H1 (cell line): ENCODE measurements at regions not wholly inside any gene's neighbourhood (a gene's known extent, or its start where the extent isn't known, plus 50 kb on each side); places are given as distances from the start of the nearest gene placed in this dataset.

ENCODE experiments used
- CTCF ChIA-PET: fragments of 300-600 bp; sonication (Branson Sonifier 250); formaldehyde crosslinking; loops from one replicate; lab custom pipeline; 2021; ENCODE audit not compliant: partially characterized antibody; lab: Charles Lee
- POLR2A ChIA-PET: fragments of 300-600 bp; sonication (Branson Sonifier 250); formaldehyde crosslinking; loops from one replicate; lab custom pipeline; 2021; ENCODE audit warnings: inconsistent platforms; ENCODE audit not compliant: partially characterized antibody; lab: Charles Lee
- DNase-seq, 2 experiments: peaks; one replicate each; pipeline versions ENCODE4 v3.0.0 to v3.0.0-alpha.2; 2010 to 2022; ENCODE audit warnings: low spot score in 2 of 2, low read depth in 1 of 2, mixed read lengths in 1 of 2
- FAIRE-seq: peaks from 2 replicates; lab custom pipeline; 2011; peaks lifted over from hg19 to GRCh38; lab: Jason Lieb, UNC
- H2AFZ ChIP-seq: 2 replicates; pipeline ENCODE4 v1.8.1; 2012; ENCODE audit warnings: low read length, inconsistent platforms
- H2AK5ac ChIP-seq: 2 replicates; pipeline ENCODE4 v1.6.1; 2013; ENCODE audit warnings: low read depth, low read length
- H2BK120ac ChIP-seq: replicated peaks from 2 replicates; pipeline ENCODE3; 2013; ENCODE audit warnings: low read depth, low read length, inconsistent platforms
- H2BK12ac ChIP-seq: 2 replicates; pipeline ENCODE4 v1.6.1; 2013; ENCODE audit warnings: low read depth, low read length
- H2BK15ac ChIP-seq: 2 replicates; pipeline ENCODE4 v1.6.1; 2013; ENCODE audit warnings: low read length
- H2BK20ac ChIP-seq: 2 replicates; pipeline ENCODE4 v1.6.1; 2013; ENCODE audit warnings: low read length
- H2BK5ac ChIP-seq: 2 replicates; pipeline ENCODE4 v1.6.1; 2013; ENCODE audit warnings: low read depth, low read length
- H3K14ac ChIP-seq: 2 replicates; pipeline ENCODE4 v1.6.1; 2013; ENCODE audit warnings: inconsistent platforms; ENCODE audit not compliant: insufficient read length
- H3K18ac ChIP-seq: 2 replicates; pipeline ENCODE4 v1.6.1; 2013; ENCODE audit warnings: low read length; ENCODE audit errors: extremely low read depth
- H3K23ac ChIP-seq: 2 replicates; pipeline ENCODE4 v1.6.1; 2013; ENCODE audit warnings: inconsistent platforms; ENCODE audit not compliant: insufficient read length
- H3K23me2 ChIP-seq: 2 replicates; pipeline ENCODE4 v1.6.1; 2013; ENCODE audit warnings: low read depth, low read length
- H3K27ac ChIP-seq: 2 replicates; pipeline ENCODE4 v1.6.1; 2011; ENCODE audit warnings: low read depth, low read length, inconsistent platforms
- H3K27me3 ChIP-seq, 4 experiments: replicated peaks in 1 of 4; 1 replicate in 1 of 4; 2 replicates in 3 of 4; pipeline versions ENCODE4 v1.6.1 to v1.8.1; 2011 to 2013; ENCODE audit warnings: low read length in 3 of 4, mild to moderate bottlenecking in 3 of 4, inconsistent platforms in 2 of 4, mixed read lengths in 2 of 4, moderate library complexity in 1 of 4; ENCODE audit not compliant: control insufficient read depth in 3 of 4, insufficient read depth in 3 of 4; ENCODE audit errors: extremely low read depth in 1 of 4
- H3K36me3 ChIP-seq, 4 experiments: 2 replicates each; pipeline versions ENCODE4 v1.6.1 to v1.8.1; 2011 to 2013; ENCODE audit warnings: mild to moderate bottlenecking in 4 of 4, low read length in 3 of 4, moderate library complexity in 2 of 4, control low read depth in 1 of 4, inconsistent platforms in 1 of 4; ENCODE audit not compliant: insufficient read depth in 4 of 4, control insufficient read depth in 2 of 4
- H3K4ac ChIP-seq: replicated peaks from 2 replicates; pipeline ENCODE3; 2013; ENCODE audit warnings: low read length, low read depth, mixed read lengths, inconsistent platforms; ENCODE audit not compliant: insufficient read length
- H3K4me1 ChIP-seq, 4 experiments: replicated peaks in 1 of 4; 1 replicate in 1 of 4; 2 replicates in 3 of 4; pipeline versions ENCODE4 v1.6.1 to v1.8.1; 2011 to 2013; ENCODE audit warnings: low read length in 3 of 4, inconsistent platforms in 2 of 4, mixed read lengths in 1 of 4; ENCODE audit not compliant: insufficient read depth in 4 of 4, control insufficient read depth in 3 of 4
- H3K4me2 ChIP-seq, 2 experiments: 2 replicates each; pipeline versions ENCODE4 v1.6.1 to v1.8.1; 2011 to 2013; ENCODE audit warnings: low read depth in 2 of 2, low read length in 2 of 2, control low read depth in 1 of 2, inconsistent platforms in 1 of 2, mild to moderate bottlenecking in 1 of 2; ENCODE audit not compliant: insufficient read depth in 1 of 2
- H3K4me3 ChIP-seq, 4 experiments: fragments of 200-600, 300-600 bp in 1 of 4; sonication (generic), shearing (Covaris generic), sonication (Bioruptor Twin) in 1 of 4; 2 replicates each; pipeline versions ENCODE4 v1.5.1 to v1.8.1; 2011 to 2016; ENCODE audit warnings: low read length in 4 of 4, low read depth in 3 of 4, control low read depth in 2 of 4, inconsistent platforms in 2 of 4, mild to moderate bottlenecking in 2 of 4, mixed read lengths in 1 of 4, moderate library complexity in 1 of 4; ENCODE audit not compliant: insufficient read depth in 2 of 4; ENCODE audit errors: extremely low read depth in 1 of 4
- H3K56ac ChIP-seq: replicated peaks from 2 replicates; pipeline ENCODE3; 2013; ENCODE audit warnings: low read depth, mild to moderate bottlenecking, mixed read lengths, low read length, inconsistent platforms; ENCODE audit not compliant: insufficient read length
- H3K79me1 ChIP-seq: 2 replicates; pipeline ENCODE4 v1.6.1; 2013; ENCODE audit warnings: low read depth, low read length, control low read depth
- H3K79me2 ChIP-seq, 2 experiments: 2 replicates each; pipeline versions ENCODE4 v1.6.1 to v1.8.1; 2012 to 2013; ENCODE audit warnings: low read length in 2 of 2, mild to moderate bottlenecking in 2 of 2, inconsistent platforms in 1 of 2; ENCODE audit not compliant: insufficient read depth in 2 of 2, control insufficient read depth in 1 of 2
- H3K9ac ChIP-seq, 4 experiments: replicated peaks in 1 of 4; 1 replicate in 1 of 4; 2 replicates in 3 of 4; pipeline versions ENCODE4 v1.6.1 to v1.8.1; 2011 to 2013; ENCODE audit warnings: low read depth in 3 of 4, low read length in 3 of 4, control low read depth in 2 of 4, mild to moderate bottlenecking in 2 of 4, moderate library complexity in 2 of 4, inconsistent platforms in 1 of 4; ENCODE audit errors: extremely low read depth in 1 of 4
- H3K9me3 ChIP-seq, 2 experiments: 2 replicates each; pipeline versions ENCODE4 v1.6.1 to v1.8.1; 2012 to 2013; ENCODE audit warnings: mild to moderate bottlenecking in 2 of 2, moderate library complexity in 2 of 2, control low read depth in 1 of 2, inconsistent platforms in 1 of 2, low read depth in 1 of 2, low read length in 1 of 2, mixed read lengths in 1 of 2; ENCODE audit not compliant: insufficient read depth in 2 of 2
- H4K20me1 ChIP-seq, 2 experiments: replicated peaks in 1 of 2; 2 replicates each; pipeline versions ENCODE3 to v1.8.1; 2011 to 2013; ENCODE audit warnings: inconsistent platforms in 2 of 2, low read length in 2 of 2, mild to moderate bottlenecking in 1 of 2; ENCODE audit not compliant: insufficient read depth in 2 of 2, control insufficient read depth in 1 of 2
- H4K5ac ChIP-seq: 2 replicates; pipeline ENCODE4 v1.6.1; 2013; ENCODE audit warnings: low read length, low read depth, mixed read lengths, inconsistent platforms; ENCODE audit not compliant: insufficient read length
- H4K8ac ChIP-seq: 2 replicates; pipeline ENCODE4 v1.8.0; 2013; ENCODE audit warnings: mild to moderate bottlenecking, moderate library complexity, low read length, inconsistent platforms; ENCODE audit not compliant: insufficient read depth; ENCODE audit errors: extremely low read depth
- H4K91ac ChIP-seq: replicated peaks from 2 replicates; pipeline ENCODE3; 2013; ENCODE audit warnings: low read length, mixed read lengths, inconsistent platforms; ENCODE audit not compliant: insufficient read length
- CHD2 ChIP-seq: IDR thresholded peaks from 2 replicates; pipeline ENCODE4 v1.6.1; 2012; ENCODE audit warnings: low read length, improper control_type of control experiment
- GABPA ChIP-seq: IDR thresholded peaks from 2 replicates; pipeline ENCODE4 v1.6.1; 2011; ENCODE audit warnings: mild to moderate bottlenecking, low read length, moderate library complexity, borderline replicate concordance; ENCODE audit not compliant: insufficient read depth
- KDM5A ChIP-seq: fragments of 200-600 bp; IDR thresholded peaks from 2 replicates; pipeline ENCODE4 v1.7.1; 2012; ENCODE audit warnings: mild to moderate bottlenecking, low read length, inconsistent platforms, mixed read lengths
- POLR2A ChIP-seq, 2 experiments: IDR thresholded peaks; 1 replicate in 1 of 2; 2 replicates in 1 of 2; pipeline ENCODE4 v1.6.1; 2011; ENCODE audit warnings: low read depth in 2 of 2, low read length in 2 of 2, mild to moderate bottlenecking in 2 of 2; ENCODE audit errors: control extremely low read depth in 1 of 2
- POLR2AphosphoS5 ChIP-seq: IDR thresholded peaks from 2 replicates; pipeline ENCODE4 v1.6.1; 2011; ENCODE audit warnings: low read depth, low read length
- RBBP5 ChIP-seq: IDR thresholded peaks from 2 replicates; pipeline ENCODE4 v1.7.1; 2012; ENCODE audit warnings: low read depth, mild to moderate bottlenecking, inconsistent platforms, low read length, moderate library complexity, borderline replicate concordance
- SP1 ChIP-seq: IDR thresholded peaks from 2 replicates; pipeline ENCODE4 v1.6.1; 2011; ENCODE audit warnings: low read depth, low read length
- WGBS, 2 experiments: shearing (Covaris generic) in 1 of 2; methylation state at CpG; one replicate each; pipeline versions ENCODE4 v1.1.6 to v1.1.7; 2013 to 2015; ENCODE audit warnings: low lambda C conversion rate in 2 of 2, mixed read lengths in 2 of 2, inconsistent platforms in 1 of 2, low coverage in 1 of 2, missing lambda C conversion rate in 1 of 2; ENCODE audit not compliant: insufficient replicate concordance in 2 of 2, insufficient coverage in 1 of 2, insufficient read length in 1 of 2; ENCODE audit errors: extremely low coverage in 1 of 2, missing lambda C conversion rate in 1 of 2; 5-methylcytosine and 5-hydroxymethylcytosine counted together

DNA sequence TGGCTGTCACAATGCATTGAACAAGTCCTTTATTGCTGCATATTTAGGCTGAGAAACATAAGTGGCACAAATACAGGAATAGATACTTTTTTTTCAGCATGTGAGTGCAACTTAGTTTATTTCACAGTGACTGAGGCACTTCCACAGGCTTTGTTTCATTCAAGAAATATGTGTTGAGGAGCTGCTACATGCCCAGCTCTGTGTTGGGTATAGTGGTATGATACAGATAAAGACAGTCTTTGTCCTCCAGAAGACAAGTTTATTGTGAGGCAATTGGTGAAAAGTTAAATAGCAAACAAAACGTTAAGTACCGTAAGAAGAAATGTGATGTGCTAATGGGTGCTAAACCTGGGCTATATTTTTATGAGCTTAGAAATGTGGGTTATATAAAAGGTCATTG is 186.4 kb downstream of the SPRY1 start (continued):
- TF ChIP-seq SP1: no peak

DNA sequence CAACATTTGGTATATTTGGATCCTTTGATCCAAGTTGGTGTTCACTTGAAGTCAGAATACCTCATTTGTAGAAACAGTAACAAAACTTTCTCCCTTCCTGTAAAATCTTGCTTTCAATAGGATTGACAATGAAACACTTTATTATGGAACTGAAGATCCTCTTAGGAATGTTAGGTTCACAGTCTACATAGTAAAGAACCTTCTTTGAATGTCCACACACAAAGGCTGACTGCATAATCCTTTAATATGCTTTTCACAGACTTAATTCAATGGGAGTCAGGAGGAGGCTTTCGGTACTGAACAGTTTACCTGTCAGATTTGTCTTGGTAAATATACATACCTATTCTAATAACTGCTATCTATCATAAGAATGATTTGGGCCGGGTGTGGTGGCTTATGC is 188.5 kb downstream of the SPRY1 start:
- Histone ChIP-seq H2BK15ac (no peak overlapping the region), H3K4ac (no peak overlapping the region), H3K23me2 (no peaks in the 10 kb centered on the region), H3K4me1 (peaks cover 0 to 3% (median 0%) of the 10 kb centered on the region in 4 experiments; a peak in 1 of 7 replicates), H4K5ac (no peak overlapping the region), H3K79me1 (no peaks in the 10 kb centered on the region), H3K23ac (no peak overlapping the region), H2BK5ac (no peak overlapping the region), H3K79me2 (no peaks in the 10 kb centered on the region), H3K27me3 (no peaks in the 10 kb centered on the region), H3K27ac (no peak overlapping the region), H2AK5ac (no peak overlapping the region), H4K20me1 (no peaks in the 10 kb centered on the region), H4K91ac (no peak overlapping the region), H4K8ac (no peak overlapping the region), H3K18ac (no peak overlapping the region), H3K9me3 (peaks cover 9 to 14% of the 10 kb centered on the region in 2 experiments), H3K9ac (no peak overlapping the region), H2BK12ac (no peak overlapping the region), H2BK120ac (no peak overlapping the region), H3K56ac (no peak overlapping the region), H3K36me3 (no peaks in the 10 kb centered on the region), H3K4me2 (no peak overlapping the region), H3K4me3 (no peak overlapping the region), H2BK20ac (no peak overlapping the region), H3K14ac (no peak overlapping the region), H2AFZ (no peak overlapping the region)
- FAIRE-seq (no peak), DNase-seq (no peak)
- TF ChIP-seq POLR2A (IDR thresholded peaks at IDR 0.05; ENCODE audit: control extremely low read depth in 1 of 2, low read depth in 2 of 2, low read length in 2 of 2) (no peak), CHD2 (no peak), GABPA (no peak), KDM5A (no peak), RBBP5 (no peak), POLR2AphosphoS5 (no peak)
- ChIA-PET CTCF (interaction anchor here (0.5 kb wide), 1 partner anchor 45 kb away, joined by 4 read pairs; no protein-coding TSS in a partner anchor), POLR2A (no interaction called here)
- WGBS, 2 experiments: 77% methylated on average over 2 of the region's 2 CpGs; no CpG with 5 or more reads in 1 of the 2 experiments
